Thyroid gland (tissue), 4 donors: ENCODE measurements at regions not wholly inside any gene's neighbourhood (a gene's known extent, or its start where the extent isn't known, plus 50 kb on each side); places are given as distances from the start of the nearest gene placed in this dataset.

Experiments
- CTCF ChIP-seq, 6 experiments: fragments of 200-600 bp in 3 of 6; fragments of 450-650 bp in 3 of 6; sonication (generic) in 3 of 6; IDR thresholded peaks; one replicate each; pipeline ENCODE4 v1.5.1; 2016 to 2019; ENCODE audit warnings: antibody characterized with exemption in 6 of 6, mild to moderate bottlenecking in 2 of 6, inconsistent platforms in 1 of 6, moderate library complexity in 1 of 6
- POLR2A ChIP-seq, 2 donors: fragments of 450-650 bp; IDR thresholded peaks; one replicate each; pipeline ENCODE4 v1.6.1; 2017; ENCODE audit warnings: antibody characterized with exemption in 2 of 2, mild to moderate bottlenecking in 2 of 2, moderate library complexity in 1 of 2

- TF ChIP-seq CTCF (IDR thresholded peaks at IDR 0.05): no peak
- TF ChIP-seq POLR2A (IDR thresholded peaks at IDR 0.05): no peak
These were observed 836.6 kb upstream of the SOX9 start for GRCh38 chr17:71284032-71284755.
